H1 (cell line): ENCODE measurements at regions not wholly inside any gene's neighbourhood (a gene's known extent, or its start where the extent isn't known, plus 50 kb on each side); places are given as distances from the start of the nearest gene placed in this dataset.
A peak's percentile ranks its signal among the peaks of the same experiment; 100 is the strongest.
"Not testable (repeated sequence)": the region's sequence is repeated elsewhere in the genome, so short reads cannot be mapped to it uniquely, and the experiment has no call there.

ENCODE experiments used
- CTCF ChIA-PET: fragments of 300-600 bp; sonication (Branson Sonifier 250); formaldehyde crosslinking; loops from one replicate; lab custom pipeline; 2021; ENCODE audit not compliant: partially characterized antibody; lab: Charles Lee
- POLR2A ChIA-PET: fragments of 300-600 bp; sonication (Branson Sonifier 250); formaldehyde crosslinking; loops from one replicate; lab custom pipeline; 2021; ENCODE audit warnings: inconsistent platforms; ENCODE audit not compliant: partially characterized antibody; lab: Charles Lee
- DNase-seq, 2 experiments: peaks; one replicate each; pipeline versions ENCODE4 v3.0.0 to v3.0.0-alpha.2; 2010 to 2022; ENCODE audit warnings: low spot score in 2 of 2, low read depth in 1 of 2, mixed read lengths in 1 of 2
- FAIRE-seq: peaks from 2 replicates; lab custom pipeline; 2011; peaks lifted over from hg19 to GRCh38; lab: Jason Lieb, UNC
- H2AFZ ChIP-seq: 2 replicates; pipeline ENCODE4 v1.8.1; 2012; ENCODE audit warnings: low read length, inconsistent platforms
- H2AK5ac ChIP-seq: 2 replicates; pipeline ENCODE4 v1.6.1; 2013; ENCODE audit warnings: low read depth, low read length
- H2BK120ac ChIP-seq: replicated peaks from 2 replicates; pipeline ENCODE3; 2013; ENCODE audit warnings: low read depth, low read length, inconsistent platforms
- H2BK12ac ChIP-seq: 2 replicates; pipeline ENCODE4 v1.6.1; 2013; ENCODE audit warnings: low read depth, low read length
- H2BK15ac ChIP-seq: 2 replicates; pipeline ENCODE4 v1.6.1; 2013; ENCODE audit warnings: low read length
- H2BK20ac ChIP-seq: 2 replicates; pipeline ENCODE4 v1.6.1; 2013; ENCODE audit warnings: low read length
- H2BK5ac ChIP-seq: 2 replicates; pipeline ENCODE4 v1.6.1; 2013; ENCODE audit warnings: low read depth, low read length
- H3K14ac ChIP-seq: 2 replicates; pipeline ENCODE4 v1.6.1; 2013; ENCODE audit warnings: inconsistent platforms; ENCODE audit not compliant: insufficient read length
- H3K18ac ChIP-seq: 2 replicates; pipeline ENCODE4 v1.6.1; 2013; ENCODE audit warnings: low read length; ENCODE audit errors: extremely low read depth
- H3K23ac ChIP-seq: 2 replicates; pipeline ENCODE4 v1.6.1; 2013; ENCODE audit warnings: inconsistent platforms; ENCODE audit not compliant: insufficient read length
- H3K23me2 ChIP-seq: 2 replicates; pipeline ENCODE4 v1.6.1; 2013; ENCODE audit warnings: low read depth, low read length
- H3K27ac ChIP-seq: 2 replicates; pipeline ENCODE4 v1.6.1; 2011; ENCODE audit warnings: low read depth, low read length, inconsistent platforms
- H3K27me3 ChIP-seq, 4 experiments: replicated peaks in 1 of 4; 1 replicate in 1 of 4; 2 replicates in 3 of 4; pipeline versions ENCODE4 v1.6.1 to v1.8.1; 2011 to 2013; ENCODE audit warnings: low read length in 3 of 4, mild to moderate bottlenecking in 3 of 4, inconsistent platforms in 2 of 4, mixed read lengths in 2 of 4, moderate library complexity in 1 of 4; ENCODE audit not compliant: control insufficient read depth in 3 of 4, insufficient read depth in 3 of 4; ENCODE audit errors: extremely low read depth in 1 of 4
- H3K36me3 ChIP-seq, 4 experiments: 2 replicates each; pipeline versions ENCODE4 v1.6.1 to v1.8.1; 2011 to 2013; ENCODE audit warnings: mild to moderate bottlenecking in 4 of 4, low read length in 3 of 4, moderate library complexity in 2 of 4, control low read depth in 1 of 4, inconsistent platforms in 1 of 4; ENCODE audit not compliant: insufficient read depth in 4 of 4, control insufficient read depth in 2 of 4
- H3K4ac ChIP-seq: replicated peaks from 2 replicates; pipeline ENCODE3; 2013; ENCODE audit warnings: low read length, low read depth, mixed read lengths, inconsistent platforms; ENCODE audit not compliant: insufficient read length
- H3K4me1 ChIP-seq, 4 experiments: replicated peaks in 1 of 4; 1 replicate in 1 of 4; 2 replicates in 3 of 4; pipeline versions ENCODE4 v1.6.1 to v1.8.1; 2011 to 2013; ENCODE audit warnings: low read length in 3 of 4, inconsistent platforms in 2 of 4, mixed read lengths in 1 of 4; ENCODE audit not compliant: insufficient read depth in 4 of 4, control insufficient read depth in 3 of 4
- H3K4me2 ChIP-seq, 2 experiments: 2 replicates each; pipeline versions ENCODE4 v1.6.1 to v1.8.1; 2011 to 2013; ENCODE audit warnings: low read depth in 2 of 2, low read length in 2 of 2, control low read depth in 1 of 2, inconsistent platforms in 1 of 2, mild to moderate bottlenecking in 1 of 2; ENCODE audit not compliant: insufficient read depth in 1 of 2
- H3K4me3 ChIP-seq, 4 experiments: fragments of 200-600, 300-600 bp in 1 of 4; sonication (generic), shearing (Covaris generic), sonication (Bioruptor Twin) in 1 of 4; 2 replicates each; pipeline versions ENCODE4 v1.5.1 to v1.8.1; 2011 to 2016; ENCODE audit warnings: low read length in 4 of 4, low read depth in 3 of 4, control low read depth in 2 of 4, inconsistent platforms in 2 of 4, mild to moderate bottlenecking in 2 of 4, mixed read lengths in 1 of 4, moderate library complexity in 1 of 4; ENCODE audit not compliant: insufficient read depth in 2 of 4; ENCODE audit errors: extremely low read depth in 1 of 4
- H3K56ac ChIP-seq: replicated peaks from 2 replicates; pipeline ENCODE3; 2013; ENCODE audit warnings: low read depth, mild to moderate bottlenecking, mixed read lengths, low read length, inconsistent platforms; ENCODE audit not compliant: insufficient read length
- H3K79me1 ChIP-seq: 2 replicates; pipeline ENCODE4 v1.6.1; 2013; ENCODE audit warnings: low read depth, low read length, control low read depth
- H3K79me2 ChIP-seq, 2 experiments: 2 replicates each; pipeline versions ENCODE4 v1.6.1 to v1.8.1; 2012 to 2013; ENCODE audit warnings: low read length in 2 of 2, mild to moderate bottlenecking in 2 of 2, inconsistent platforms in 1 of 2; ENCODE audit not compliant: insufficient read depth in 2 of 2, control insufficient read depth in 1 of 2
- H3K9ac ChIP-seq, 4 experiments: replicated peaks in 1 of 4; 1 replicate in 1 of 4; 2 replicates in 3 of 4; pipeline versions ENCODE4 v1.6.1 to v1.8.1; 2011 to 2013; ENCODE audit warnings: low read depth in 3 of 4, low read length in 3 of 4, control low read depth in 2 of 4, mild to moderate bottlenecking in 2 of 4, moderate library complexity in 2 of 4, inconsistent platforms in 1 of 4; ENCODE audit errors: extremely low read depth in 1 of 4
- H3K9me3 ChIP-seq, 2 experiments: 2 replicates each; pipeline versions ENCODE4 v1.6.1 to v1.8.1; 2012 to 2013; ENCODE audit warnings: mild to moderate bottlenecking in 2 of 2, moderate library complexity in 2 of 2, control low read depth in 1 of 2, inconsistent platforms in 1 of 2, low read depth in 1 of 2, low read length in 1 of 2, mixed read lengths in 1 of 2; ENCODE audit not compliant: insufficient read depth in 2 of 2
- H4K20me1 ChIP-seq, 2 experiments: replicated peaks in 1 of 2; 2 replicates each; pipeline versions ENCODE3 to v1.8.1; 2011 to 2013; ENCODE audit warnings: inconsistent platforms in 2 of 2, low read length in 2 of 2, mild to moderate bottlenecking in 1 of 2; ENCODE audit not compliant: insufficient read depth in 2 of 2, control insufficient read depth in 1 of 2
- H4K5ac ChIP-seq: 2 replicates; pipeline ENCODE4 v1.6.1; 2013; ENCODE audit warnings: low read length, low read depth, mixed read lengths, inconsistent platforms; ENCODE audit not compliant: insufficient read length
- H4K8ac ChIP-seq: 2 replicates; pipeline ENCODE4 v1.8.0; 2013; ENCODE audit warnings: mild to moderate bottlenecking, moderate library complexity, low read length, inconsistent platforms; ENCODE audit not compliant: insufficient read depth; ENCODE audit errors: extremely low read depth
- H4K91ac ChIP-seq: replicated peaks from 2 replicates; pipeline ENCODE3; 2013; ENCODE audit warnings: low read length, mixed read lengths, inconsistent platforms; ENCODE audit not compliant: insufficient read length
- WGBS, 2 experiments: shearing (Covaris generic) in 1 of 2; methylation state at CpG; one replicate each; pipeline versions ENCODE4 v1.1.6 to v1.1.7; 2013 to 2015; ENCODE audit warnings: low lambda C conversion rate in 2 of 2, mixed read lengths in 2 of 2, inconsistent platforms in 1 of 2, low coverage in 1 of 2, missing lambda C conversion rate in 1 of 2; ENCODE audit not compliant: insufficient replicate concordance in 2 of 2, insufficient coverage in 1 of 2, insufficient read length in 1 of 2; ENCODE audit errors: extremely low coverage in 1 of 2, missing lambda C conversion rate in 1 of 2; 5-methylcytosine and 5-hydroxymethylcytosine counted together

DNA sequence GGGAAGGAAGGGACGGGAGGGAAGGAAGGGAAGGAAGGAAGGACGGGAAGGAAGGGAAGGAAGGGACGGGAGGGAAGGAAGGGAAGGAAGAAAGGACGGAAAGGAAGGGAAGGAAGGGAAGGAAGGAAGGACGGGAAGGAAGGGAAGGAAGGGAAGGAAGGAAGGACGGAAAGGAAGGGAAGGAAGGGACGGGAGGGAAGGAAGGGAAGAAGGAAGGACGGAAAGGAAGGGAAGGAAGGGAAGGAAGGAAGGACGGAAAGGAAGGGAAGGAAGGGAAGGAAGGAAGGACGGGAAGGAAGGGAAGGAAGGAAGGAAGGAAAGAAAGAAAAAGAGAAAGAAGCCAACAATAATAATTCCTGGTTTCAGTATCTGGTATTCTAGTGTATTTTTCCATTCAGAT is 863.8 kb upstream of the WWC1 start:
- H2BK120ac ChIP-seq, H2AFZ ChIP-seq, H3K4me3 ChIP-seq, H3K14ac ChIP-seq, H3K23me2 ChIP-seq, H3K23ac ChIP-seq, H3K4me2 ChIP-seq, POLR2A ChIA-PET, H3K79me2 ChIP-seq, H3K27me3 ChIP-seq, H4K91ac ChIP-seq, H3K27ac ChIP-seq, H4K20me1 ChIP-seq, H2BK20ac ChIP-seq, H4K8ac ChIP-seq, H3K4me1 ChIP-seq, H2BK5ac ChIP-seq, H3K18ac ChIP-seq, H3K36me3 ChIP-seq, H4K5ac ChIP-seq, H2BK12ac ChIP-seq, CTCF ChIA-PET, H3K4ac ChIP-seq, H3K56ac ChIP-seq, DNase-seq, H3K9me3 ChIP-seq, H2BK15ac ChIP-seq, H3K79me1 ChIP-seq, FAIRE-seq, H3K9ac ChIP-seq: not testable (repeated sequence)
- 46 to 100% methylated on average over 3 to 8 of the region's 10 CpGs for WGBS, 2 experiments
- peak overlapping the region; percentile 94; the same call in 1 of the 2 replicates for H2AK5ac ChIP-seq
